Activated CD8-positive, alpha-beta memory T cell treated with anti-CD3 and anti-CD28 coated beads, Interleukin-2, amount 10 ng/mL, durations not matched to agents 7 days and 5 days (primary cell): ENCODE measurements at regions not wholly inside any gene's neighbourhood (a gene's known extent, or its start where the extent isn't known, plus 50 kb on each side); places are given as distances from the start of the nearest gene placed in this dataset.
"Not testable (repeated sequence)": the region's sequence is repeated elsewhere in the genome, so short reads cannot be mapped to it uniquely, and the experiment has no call there.

ENCODE experiments used
- ATAC-seq: fragments of 150-1000 bp; cut with Tn5 transposase; one replicate; pipeline ENCODE4 v1.10.0; 2021; ENCODE audit warnings: moderate library complexity
- CTCF ChIA-PET: fragments of 350-600 bp; sonication (Branson Sonifier 250); formaldehyde crosslinking; loops from one replicate; lab custom pipeline; 2021; ENCODE audit warnings: antibody characterized with exemption; lab: Charles Lee
- DNase-seq: peaks from one replicate; pipeline ENCODE4 v3.0.0-alpha.2; 2020
- H3K27ac Mint-ChIP-seq: one replicate; pipeline ENCODE4 v1.8.0; 2021; ENCODE audit warnings: mild to moderate bottlenecking, mixed read lengths
- H3K27me3 Mint-ChIP-seq: one replicate; pipeline ENCODE4 v1.8.0; 2021; ENCODE audit warnings: mixed read lengths
- H3K36me3 Mint-ChIP-seq: one replicate; pipeline ENCODE4 v1.8.0; 2021; ENCODE audit warnings: mild to moderate bottlenecking, mixed read lengths
- H3K4me1 Mint-ChIP-seq: one replicate; pipeline ENCODE4 v1.8.0; 2021; ENCODE audit warnings: mixed read lengths
- H3K4me3 Mint-ChIP-seq: one replicate; pipeline ENCODE4 v1.8.0; 2021; ENCODE audit warnings: mild to moderate bottlenecking, moderate library complexity, mixed read lengths
- H3K9me3 Mint-ChIP-seq: one replicate; pipeline ENCODE4 v1.8.0; 2022; ENCODE audit warnings: low read depth, mixed read lengths

- CTCF ChIA-PET = no interaction called here
- Mint-ChIP-seq H3K27ac (no peak overlapping the region), H3K4me3 (no peak overlapping the region), H3K27me3 (no peaks in the 10 kb centered on the region), H3K36me3 (no peaks in the 10 kb centered on the region), H3K4me1 (no peaks in the 10 kb centered on the region), H3K9me3 (peaks cover 8% of the 10 kb centered on the region)
- DNase-seq (no peak), ATAC-seq (no peak)
These were observed 1915.0 kb upstream of the CELF4 start for GRCh38 chr18:39480494-39481195.

- H3K9me3 Mint-ChIP-seq = peaks cover 15% of the 10 kb centered on the region
- no peak overlapping the region for H3K4me3 Mint-ChIP-seq
- DNase-seq = no peak
- ATAC-seq = no peak
- CTCF ChIA-PET = no interaction called here
- H3K27me3 Mint-ChIP-seq = no peaks in the 10 kb centered on the region
- H3K27ac Mint-ChIP-seq = no peak overlapping the region
- H3K4me1 Mint-ChIP-seq = no peaks in the 10 kb centered on the region
- H3K36me3 Mint-ChIP-seq = no peaks in the 10 kb centered on the region
These were observed 1898.4 kb upstream of the CELF4 start for GRCh38 chr18:39464006-39464405.

- no peaks in the 10 kb centered on the region for H3K36me3 Mint-ChIP-seq
- no peaks in the 10 kb centered on the region for H3K4me1 Mint-ChIP-seq
- H3K27ac Mint-ChIP-seq = no peak overlapping the region
- H3K4me3 Mint-ChIP-seq = no peak overlapping the region
- H3K9me3 Mint-ChIP-seq = peaks cover 15% of the 10 kb centered on the region
- ATAC-seq (no peak), DNase-seq (no peak)
- CTCF ChIA-PET = no interaction called here
- no peaks in the 10 kb centered on the region for H3K27me3 Mint-ChIP-seq
These were observed 1896.8 kb upstream of the CELF4 start for GRCh38 chr18:39462436-39462835.

GRCh38 chr18:39460136-39460535 lies 1894.5 kb upstream of the CELF4 start:
- Mint-ChIP-seq H3K9me3 (peaks cover 16% of the 10 kb centered on the region), H3K27me3 (no peaks in the 10 kb centered on the region), H3K4me1 (no peaks in the 10 kb centered on the region), H3K4me3 (no peak overlapping the region), H3K36me3 (no peaks in the 10 kb centered on the region), H3K27ac (no peak overlapping the region)
- CTCF ChIA-PET = no interaction called here
- DNase-seq = no peak
- ATAC-seq = no peak

- no peaks in the 10 kb centered on the region for H3K36me3 Mint-ChIP-seq
- ATAC-seq (no peak), DNase-seq (no peak)
- H3K9me3 Mint-ChIP-seq = peaks cover 11% of the 10 kb centered on the region
- no peaks in the 10 kb centered on the region for H3K27me3 Mint-ChIP-seq
- no peak overlapping the region for H3K27ac Mint-ChIP-seq
- no peak overlapping the region for H3K4me3 Mint-ChIP-seq
- CTCF ChIA-PET = no interaction called here
- no peaks in the 10 kb centered on the region for H3K4me1 Mint-ChIP-seq
These were observed 1889.7 kb upstream of the CELF4 start for GRCh38 chr18:39455285-39455684.

- Mint-ChIP-seq H3K4me1 (no peaks in the 10 kb centered on the region), H3K9me3 (peaks cover 11% of the 10 kb centered on the region), H3K4me3 (no peak overlapping the region), H3K27me3 (no peaks in the 10 kb centered on the region), H3K27ac (no peak overlapping the region), H3K36me3 (no peaks in the 10 kb centered on the region)
- ATAC-seq = no peak
- CTCF ChIA-PET = no interaction called here
- no peak for DNase-seq
These were observed 1889.3 kb upstream of the CELF4 start for GRCh38 chr18:39454866-39455265.

GRCh38 chr18:39453882-39454281 lies 1888.3 kb upstream of the CELF4 start:
- DNase-seq (no peak), ATAC-seq (no peak)
- H3K27me3 Mint-ChIP-seq = no peaks in the 10 kb centered on the region
- H3K27ac Mint-ChIP-seq = no peak overlapping the region
- CTCF ChIA-PET = no interaction called here
- H3K4me1 Mint-ChIP-seq = no peaks in the 10 kb centered on the region
- H3K9me3 Mint-ChIP-seq = peaks cover 11% of the 10 kb centered on the region
- no peak overlapping the region for H3K4me3 Mint-ChIP-seq
- no peaks in the 10 kb centered on the region for H3K36me3 Mint-ChIP-seq

GRCh38 chr18:39453356-39453755 lies 1887.8 kb upstream of the CELF4 start:
- H3K4me3 Mint-ChIP-seq = no peak overlapping the region
- peaks cover 8% of the 10 kb centered on the region for H3K9me3 Mint-ChIP-seq
- H3K36me3 Mint-ChIP-seq = no peaks in the 10 kb centered on the region
- H3K4me1 Mint-ChIP-seq = no peaks in the 10 kb centered on the region
- H3K27me3 Mint-ChIP-seq = no peaks in the 10 kb centered on the region
- CTCF ChIA-PET = no interaction called here
- no peak overlapping the region for H3K27ac Mint-ChIP-seq
- ATAC-seq (no peak), DNase-seq (no peak)

GRCh38 chr18:39450958-39451357 lies 1885.4 kb upstream of the CELF4 start:
- no peaks in the 10 kb centered on the region for H3K27me3 Mint-ChIP-seq
- no peak overlapping the region for H3K27ac Mint-ChIP-seq
- H3K36me3 Mint-ChIP-seq = no peaks in the 10 kb centered on the region
- H3K9me3 Mint-ChIP-seq = peaks cover 6% of the 10 kb centered on the region
- H3K4me1 Mint-ChIP-seq = no peaks in the 10 kb centered on the region
- no peak for ATAC-seq
- CTCF ChIA-PET = no interaction called here
- no peak for DNase-seq
- no peak overlapping the region for H3K4me3 Mint-ChIP-seq

GRCh38 chr18:39449566-39449965 lies 1884.0 kb upstream of the CELF4 start:
- no peaks in the 10 kb centered on the region for H3K4me1 Mint-ChIP-seq
- CTCF ChIA-PET = no interaction called here
- no peak for ATAC-seq
- no peak for DNase-seq
- H3K9me3 Mint-ChIP-seq = peaks cover 9% of the 10 kb centered on the region
- H3K27ac Mint-ChIP-seq = no peak overlapping the region
- H3K4me3 Mint-ChIP-seq = no peak overlapping the region
- no peaks in the 10 kb centered on the region for H3K27me3 Mint-ChIP-seq
- H3K36me3 Mint-ChIP-seq = no peaks in the 10 kb centered on the region

- no peak overlapping the region for H3K27ac Mint-ChIP-seq
These were observed 1883.3 kb upstream of the CELF4 start for GRCh38 chr18:39448942-39449341.

GRCh38 chr18:39444957-39445356 lies 1879.4 kb upstream of the CELF4 start:
- H3K36me3 Mint-ChIP-seq, H3K4me1 Mint-ChIP-seq, H3K27me3 Mint-ChIP-seq, DNase-seq, H3K27ac Mint-ChIP-seq, CTCF ChIA-PET, H3K9me3 Mint-ChIP-seq, H3K4me3 Mint-ChIP-seq, ATAC-seq: not testable (repeated sequence)

More at GRCh38 chr18:39448942-39449341, 1883.3 kb upstream of the CELF4 start:
- no peak overlapping the region for H3K4me3 Mint-ChIP-seq
- CTCF ChIA-PET = no interaction called here
- H3K9me3 Mint-ChIP-seq = peaks cover 9% of the 10 kb centered on the region
- H3K27me3 Mint-ChIP-seq = no peaks in the 10 kb centered on the region
- no peaks in the 10 kb centered on the region for H3K4me1 Mint-ChIP-seq
- DNase-seq = no peak
- ATAC-seq = no peak
- H3K36me3 Mint-ChIP-seq = no peaks in the 10 kb centered on the region

GRCh38 chr18:39441648-39442047 lies 1876.0 kb upstream of the CELF4 start:
- Mint-ChIP-seq H3K36me3 (no peaks in the 10 kb centered on the region), H3K4me3 (no peak overlapping the region), H3K9me3 (peaks cover 10% of the 10 kb centered on the region), H3K4me1 (no peaks in the 10 kb centered on the region), H3K27me3 (no peaks in the 10 kb centered on the region), H3K27ac (no peak overlapping the region)
- CTCF ChIA-PET = no interaction called here
- DNase-seq (no peak), ATAC-seq (no peak)

- CTCF ChIA-PET = interaction anchor here (0.6 kb wide), 1 partner anchor 436 kb away, joined by 3 read pairs; no protein-coding TSS in a partner anchor
- H3K4me3 Mint-ChIP-seq = no peak overlapping the region
- H3K27me3 Mint-ChIP-seq = no peaks in the 10 kb centered on the region
- H3K9me3 Mint-ChIP-seq = peaks cover 9% of the 10 kb centered on the region
- no peaks in the 10 kb centered on the region for H3K4me1 Mint-ChIP-seq
- no peaks in the 10 kb centered on the region for H3K36me3 Mint-ChIP-seq
- no peak overlapping the region for H3K27ac Mint-ChIP-seq
- DNase-seq = no peak
- no peak for ATAC-seq
These were observed 1870.4 kb upstream of the CELF4 start for GRCh38 chr18:39435996-39436395.
